ENCODE measurements at regions not wholly inside any gene's neighbourhood (a gene's known extent, or its start where the extent isn't known, plus 50 kb on each side); places are given as distances from the start of the nearest gene placed in this dataset.

GRCh38 chr15:29490747-29491471 lies 221.3 kb upstream of the NSMCE3 start:
- H3K4me3 ChIP-seq: no peak overlapping the region
- intact Hi-C loops (cut with DNase I): no loop called here
- WGBS: 75% methylated on average over 4 of the region's 25 CpGs
- no peaks in the 10 kb centered on the region for H3K36me3 ChIP-seq
- peaks cover 0 to 7% (median 3%) of the 10 kb centered on the region in 4 donors for H3K9me3 ChIP-seq
- TF ChIP-seq CTCF (IDR thresholded peaks at IDR 0.05) (no peak), POLR2A (IDR thresholded peaks at IDR 0.05; ENCODE audit: low read depth) (no peak), EP300 (IDR thresholded peaks at IDR 0.05) (no peak), POLR2AphosphoS5 (IDR thresholded peaks at IDR 0.05) (no peak)
- DNase-seq (ENCODE audit: extremely low spot score): no peak
- H3K27me3 ChIP-seq: no peaks in the 10 kb centered on the region
- H3K27ac ChIP-seq (replicated peaks in 1 of 4): no peak overlapping the region
- H3K4me1 ChIP-seq: no peaks in the 10 kb centered on the region

DNA sequence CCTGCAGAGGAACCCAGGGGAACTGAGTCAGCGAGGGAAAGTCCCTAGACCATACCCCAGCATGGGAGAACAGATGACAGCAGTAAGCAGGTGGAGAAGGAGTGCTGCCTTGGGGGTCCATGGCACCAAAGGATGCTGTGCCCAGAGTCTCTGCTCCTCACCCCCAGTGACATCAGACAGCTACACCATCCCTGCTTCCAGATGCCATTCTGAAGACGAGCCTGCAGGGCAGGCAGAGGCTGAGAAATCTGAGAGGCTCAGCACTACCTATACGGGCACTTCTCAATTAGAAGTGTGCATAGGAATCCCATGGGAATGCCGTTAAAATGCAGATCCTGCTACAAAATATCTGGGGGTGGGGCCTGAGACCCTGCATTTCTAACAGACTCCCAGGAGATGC lies 211.3 kb upstream of the NSMCE3 start:
- no peaks in the 10 kb centered on the region for H3K36me3 ChIP-seq
- no peaks in the 10 kb centered on the region for H3K27me3 ChIP-seq
- H3K27ac ChIP-seq (replicated peaks in 1 of 4): no peak overlapping the region
- H3K4me3 ChIP-seq: no peak overlapping the region
- TF ChIP-seq CTCF (IDR thresholded peaks at IDR 0.05) (no peak), POLR2A (IDR thresholded peaks at IDR 0.05; ENCODE audit: low read depth) (no peak), POLR2AphosphoS5 (IDR thresholded peaks at IDR 0.05) (no peak), EP300 (IDR thresholded peaks at IDR 0.05) (no peak)
- intact Hi-C loops (cut with DNase I): no loop called here
- WGBS: 84% methylated on average over 3 of the region's 4 CpGs
- H3K9me3 ChIP-seq: no peaks in the 10 kb centered on the region
- no peak for DNase-seq (ENCODE audit: extremely low spot score)
- no peaks in the 10 kb centered on the region for H3K4me1 ChIP-seq

DNA sequence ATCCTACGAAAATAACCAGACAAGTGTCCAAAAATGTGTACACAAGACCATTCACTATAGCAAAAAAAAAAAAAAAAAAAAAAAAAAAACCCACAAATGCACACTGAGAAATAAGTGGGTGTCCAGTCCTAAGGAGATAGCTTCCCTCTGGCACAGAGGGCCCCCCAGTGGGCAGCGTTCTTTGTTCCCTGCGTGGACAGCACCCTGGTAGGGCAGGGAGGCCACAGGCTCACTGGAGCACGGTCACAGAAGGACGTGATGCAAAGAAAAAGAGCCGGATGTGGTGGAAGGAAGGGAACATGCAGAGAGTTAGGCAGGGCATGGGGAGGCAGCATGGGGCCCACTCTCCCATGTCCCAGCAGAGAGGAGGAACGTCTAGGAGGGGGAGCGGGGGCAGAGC lies 210.7 kb upstream of the NSMCE3 start:
- H3K36me3 ChIP-seq: no peaks in the 10 kb centered on the region
- 77% methylated on average over 7 of the region's 8 CpGs for WGBS
- H3K9me3 ChIP-seq: no peaks in the 10 kb centered on the region
- no peak overlapping the region for H3K27ac ChIP-seq (replicated peaks in 1 of 4)
- no peaks in the 10 kb centered on the region for H3K27me3 ChIP-seq
- no peak for TF ChIP-seq POLR2A (IDR thresholded peaks at IDR 0.05; ENCODE audit: low read depth)
- TF ChIP-seq POLR2AphosphoS5 (IDR thresholded peaks at IDR 0.05): no peak
- TF ChIP-seq EP300 (IDR thresholded peaks at IDR 0.05): no peak
- no peak for TF ChIP-seq CTCF (IDR thresholded peaks at IDR 0.05)
- H3K4me1 ChIP-seq: no peaks in the 10 kb centered on the region
- peak; percentile 21 for DNase-seq (ENCODE audit: extremely low spot score)
- intact Hi-C loops (cut with DNase I): no loop called here
- no peak overlapping the region for H3K4me3 ChIP-seq

- intact Hi-C loops (cut with DNase I): no loop called here
- no peak for DNase-seq (ENCODE audit: extremely low spot score)
- no peak overlapping the region for H3K4me3 ChIP-seq
- no peak overlapping the region for H3K27ac ChIP-seq (replicated peaks in 1 of 4)
- no peak for TF ChIP-seq POLR2AphosphoS5 (IDR thresholded peaks at IDR 0.05)
- TF ChIP-seq EP300 (IDR thresholded peaks at IDR 0.05): no peak
- no peak for TF ChIP-seq CTCF (IDR thresholded peaks at IDR 0.05)
- TF ChIP-seq POLR2A (IDR thresholded peaks at IDR 0.05; ENCODE audit: low read depth): no peak
- WGBS: 82% methylated on average over 2 of the region's 2 CpGs
- no peaks in the 10 kb centered on the region for H3K36me3 ChIP-seq
- H3K9me3 ChIP-seq: no peaks in the 10 kb centered on the region
- no peaks in the 10 kb centered on the region for H3K27me3 ChIP-seq
- no peaks in the 10 kb centered on the region for H3K4me1 ChIP-seq
Observed at GRCh38 chr15:29477256-29477655, 207.6 kb upstream of the NSMCE3 start.
